GM23338 (cell line): ENCODE measurements at regions not wholly inside any gene's neighbourhood (a gene's known extent, or its start where the extent isn't known, plus 50 kb on each side); places are given as distances from the start of the nearest gene placed in this dataset.

Experiments used
- ATAC-seq: fragments of 200-7000 bp; cut with Tn5 transposase; 3 replicates; pipeline ENCODE4 v1.9.1; 2020
- DNase-seq: peaks from one replicate; pipeline ENCODE4 v3.0.0-alpha.2; 2015; ENCODE audit warnings: low spot score
- H2AFZ ChIP-seq: fragments of 200-600 bp; sonication (generic); 2 replicates; pipeline ENCODE4 v1.8.0; 2016; ENCODE audit warnings: antibody characterized with exemption, mild to moderate bottlenecking, moderate library complexity
- H3F3A ChIP-seq: fragments of 200-600 bp; sonication (generic); replicated peaks from 2 replicates; pipeline ENCODE4 v1.8.0; 2017; ENCODE audit warnings: antibody characterized with exemption, mixed run types, low read depth
- H3K27ac ChIP-seq: fragments of 200-600 bp; sonication (generic); 2 replicates; pipeline ENCODE4 v1.6.1; 2016; ENCODE audit warnings: low read depth
- H3K27me3 ChIP-seq: fragments of 200-600 bp; sonication (generic); 2 replicates; pipeline ENCODE4 v1.8.0; 2016; ENCODE audit warnings: mild to moderate bottlenecking, mixed run types, moderate library complexity; ENCODE audit not compliant: insufficient read depth
- H3K36me3 ChIP-seq: fragments of 200-600 bp; sonication (generic); 2 replicates; pipeline ENCODE4 v1.8.0; 2016; ENCODE audit warnings: mild to moderate bottlenecking; ENCODE audit not compliant: insufficient read depth
- H3K4me1 ChIP-seq: fragments of 200-600 bp; sonication (generic); 2 replicates; pipeline ENCODE4 v1.8.0; 2016; ENCODE audit warnings: mild to moderate bottlenecking, moderate library complexity; ENCODE audit not compliant: insufficient read depth
- H3K4me2 ChIP-seq: fragments of 200-600 bp; sonication (generic); 2 replicates; pipeline ENCODE4 v1.7.1; 2017; ENCODE audit warnings: mixed run types
- H3K4me3 ChIP-seq: fragments of 200-600 bp; sonication (generic); 2 replicates; pipeline ENCODE4 v1.6.1; 2016; ENCODE audit warnings: mixed run types
- H3K79me2 ChIP-seq: fragments of 200-600 bp; sonication (generic); replicated peaks from 2 replicates; pipeline ENCODE4 v1.8.0; 2017; ENCODE audit warnings: mild to moderate bottlenecking; ENCODE audit not compliant: insufficient read depth
- H3K9me2 ChIP-seq: fragments of 200-600 bp; sonication (generic); 2 replicates; pipeline ENCODE4 v1.8.0; 2017; ENCODE audit not compliant: insufficient read depth
- H4K20me1 ChIP-seq: fragments of 200-600 bp; sonication (generic); replicated peaks from 2 replicates; pipeline ENCODE4 v1.8.0; 2017; ENCODE audit warnings: mild to moderate bottlenecking; ENCODE audit not compliant: insufficient read depth
- H3K27ac Mint-ChIP-seq: 2 replicates; pipeline ENCODE4 v1.8.0; 2020; ENCODE audit warnings: inconsistent platforms, mild to moderate bottlenecking, moderate library complexity, mixed read lengths
- H3K27me3 Mint-ChIP-seq: 3 replicates; pipeline ENCODE4 v1.8.0; 2022; ENCODE audit warnings: low read depth, mild to moderate bottlenecking, moderate library complexity, mixed read lengths, inconsistent platforms; ENCODE audit not compliant: insufficient read depth, poor library complexity
- H3K36me3 Mint-ChIP-seq: 3 replicates; pipeline ENCODE4 v1.8.0; 2021; ENCODE audit warnings: low read depth, mild to moderate bottlenecking, inconsistent platforms, moderate library complexity, mixed read lengths
- H3K4me1 Mint-ChIP-seq: 3 replicates; pipeline ENCODE4 v1.8.0; 2020; ENCODE audit warnings: mild to moderate bottlenecking, inconsistent platforms, mixed read lengths
- H3K4me3 Mint-ChIP-seq: 3 replicates; pipeline ENCODE4 v1.8.0; 2021; ENCODE audit warnings: moderate library complexity, mild to moderate bottlenecking, inconsistent platforms, mixed read lengths
- H3K9me3 Mint-ChIP-seq: 3 replicates; pipeline ENCODE4 v1.8.0; 2020; ENCODE audit warnings: moderate library complexity, mild to moderate bottlenecking, inconsistent platforms, mixed read lengths
- CREB1 ChIP-seq: fragments of 250-450 bp; sonication (Bioruptor Pico); IDR thresholded peaks from 2 replicates; pipeline ENCODE4 v1.5.0; 2020; ENCODE audit warnings: low read depth, mild to moderate bottlenecking, moderate library complexity
- EZH2 ChIP-seq: fragments of 200-600 bp; sonication (generic); IDR thresholded peaks from one replicate; pipeline ENCODE4 v1.8.0; 2017; ENCODE audit warnings: antibody characterized with exemption, mild to moderate bottlenecking, low read depth; ENCODE audit not compliant: unreplicated experiment
- JUNB ChIP-seq: IDR thresholded peaks from one replicate; pipeline ENCODE4 v1.6.1; 2016; ENCODE audit warnings: antibody characterized with exemption; ENCODE audit not compliant: unreplicated experiment
- NANOG ChIP-seq: IDR thresholded peaks from 2 replicates; pipeline ENCODE4 v1.6.1; 2016; ENCODE audit warnings: antibody characterized with exemption, borderline replicate concordance
- POLR2AphosphoS5 ChIP-seq: IDR thresholded peaks from 2 replicates; pipeline ENCODE4 v1.6.1; 2016; ENCODE audit warnings: antibody characterized with exemption, low read depth
- STAT1 ChIP-seq: IDR thresholded peaks from one replicate; pipeline ENCODE4 v1.6.1; 2016; ENCODE audit warnings: antibody characterized with exemption; ENCODE audit not compliant: unreplicated experiment
- ZNF331 ChIP-seq: fragments of 250-450 bp; sonication (Bioruptor Pico); IDR thresholded peaks from 2 replicates; pipeline ENCODE4 v1.5.0; 2020; ENCODE audit warnings: low read depth, mild to moderate bottlenecking, moderate library complexity
- TF ChIP-seq, protein P1 (sequence below): IDR thresholded peaks from one replicate; pipeline ENCODE4 v1.6.1; 2018; ENCODE audit warnings: antibody characterized with exemption; ENCODE audit not compliant: unreplicated experiment
- TF ChIP-seq, protein P2 (sequence below): IDR thresholded peaks from 2 replicates; pipeline ENCODE4 v1.6.1; 2016; ENCODE audit warnings: antibody characterized with exemption
- TF ChIP-seq, protein P3 (sequence below), 2 experiments: fragments of 200-600 bp in 1 of 2; sonication (generic) in 1 of 2; conservative IDR thresholded peaks; 2 replicates each; pipeline versions ENCODE4 v1.5.1 to v1.6.1; 2016 to 2017; ENCODE audit warnings: antibody characterized with exemption in 2 of 2, low read depth in 2 of 2, mild to moderate bottlenecking in 2 of 2, moderate library complexity in 1 of 2
- TF ChIP-seq, protein P4 (sequence below): fragments of 250-450 bp; sonication (Bioruptor Pico); IDR thresholded peaks from 2 replicates; pipeline ENCODE4 v1.5.0; 2020; ENCODE audit warnings: mild to moderate bottlenecking, moderate library complexity

DNA sequence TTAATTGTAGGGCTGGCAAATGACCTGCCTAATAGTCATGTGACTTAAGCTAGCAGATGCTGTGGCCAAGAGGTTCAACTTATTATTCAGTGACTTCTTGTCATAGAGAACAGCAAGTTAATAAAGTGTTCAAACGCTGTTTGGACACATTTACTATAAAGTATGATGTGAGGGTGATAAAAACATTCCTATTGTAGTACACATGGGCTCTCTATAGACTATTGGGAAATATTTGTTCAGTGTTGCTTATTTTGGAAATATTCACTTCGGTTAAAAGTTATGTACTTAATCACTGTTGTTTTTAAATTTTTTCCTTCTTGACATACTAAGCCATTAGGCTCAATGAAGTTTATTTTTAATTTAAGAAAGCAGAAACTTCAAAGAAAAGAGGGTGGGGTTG lies 345.0 kb downstream of the NNT start:
- peaks cover 38% of the 10 kb centered on the region for H3K9me3 Mint-ChIP-seq
- ATAC-seq: no peak
- no peaks in the 10 kb centered on the region for H4K20me1 ChIP-seq
- peaks cover 7% of the 10 kb centered on the region for H3K9me2 ChIP-seq
- no peaks in the 10 kb centered on the region for H3K4me1 Mint-ChIP-seq
- H3K4me1 ChIP-seq: no peaks in the 10 kb centered on the region
- TF ChIP-seq, protein P1, sequence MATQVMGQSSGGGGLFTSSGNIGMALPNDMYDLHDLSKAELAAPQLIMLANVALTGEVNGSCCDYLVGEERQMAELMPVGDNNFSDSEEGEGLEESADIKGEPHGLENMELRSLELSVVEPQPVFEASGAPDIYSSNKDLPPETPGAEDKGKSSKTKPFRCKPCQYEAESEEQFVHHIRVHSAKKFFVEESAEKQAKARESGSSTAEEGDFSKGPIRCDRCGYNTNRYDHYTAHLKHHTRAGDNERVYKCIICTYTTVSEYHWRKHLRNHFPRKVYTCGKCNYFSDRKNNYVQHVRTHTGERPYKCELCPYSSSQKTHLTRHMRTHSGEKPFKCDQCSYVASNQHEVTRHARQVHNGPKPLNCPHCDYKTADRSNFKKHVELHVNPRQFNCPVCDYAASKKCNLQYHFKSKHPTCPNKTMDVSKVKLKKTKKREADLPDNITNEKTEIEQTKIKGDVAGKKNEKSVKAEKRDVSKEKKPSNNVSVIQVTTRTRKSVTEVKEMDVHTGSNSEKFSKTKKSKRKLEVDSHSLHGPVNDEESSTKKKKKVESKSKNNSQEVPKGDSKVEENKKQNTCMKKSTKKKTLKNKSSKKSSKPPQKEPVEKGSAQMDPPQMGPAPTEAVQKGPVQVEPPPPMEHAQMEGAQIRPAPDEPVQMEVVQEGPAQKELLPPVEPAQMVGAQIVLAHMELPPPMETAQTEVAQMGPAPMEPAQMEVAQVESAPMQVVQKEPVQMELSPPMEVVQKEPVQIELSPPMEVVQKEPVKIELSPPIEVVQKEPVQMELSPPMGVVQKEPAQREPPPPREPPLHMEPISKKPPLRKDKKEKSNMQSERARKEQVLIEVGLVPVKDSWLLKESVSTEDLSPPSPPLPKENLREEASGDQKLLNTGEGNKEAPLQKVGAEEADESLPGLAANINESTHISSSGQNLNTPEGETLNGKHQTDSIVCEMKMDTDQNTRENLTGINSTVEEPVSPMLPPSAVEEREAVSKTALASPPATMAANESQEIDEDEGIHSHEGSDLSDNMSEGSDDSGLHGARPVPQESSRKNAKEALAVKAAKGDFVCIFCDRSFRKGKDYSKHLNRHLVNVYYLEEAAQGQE: no peak
- TF ChIP-seq, protein P2, sequence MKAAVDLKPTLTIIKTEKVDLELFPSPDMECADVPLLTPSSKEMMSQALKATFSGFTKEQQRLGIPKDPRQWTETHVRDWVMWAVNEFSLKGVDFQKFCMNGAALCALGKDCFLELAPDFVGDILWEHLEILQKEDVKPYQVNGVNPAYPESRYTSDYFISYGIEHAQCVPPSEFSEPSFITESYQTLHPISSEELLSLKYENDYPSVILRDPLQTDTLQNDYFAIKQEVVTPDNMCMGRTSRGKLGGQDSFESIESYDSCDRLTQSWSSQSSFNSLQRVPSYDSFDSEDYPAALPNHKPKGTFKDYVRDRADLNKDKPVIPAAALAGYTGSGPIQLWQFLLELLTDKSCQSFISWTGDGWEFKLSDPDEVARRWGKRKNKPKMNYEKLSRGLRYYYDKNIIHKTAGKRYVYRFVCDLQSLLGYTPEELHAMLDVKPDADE: no peak
- TF ChIP-seq, protein P3, sequence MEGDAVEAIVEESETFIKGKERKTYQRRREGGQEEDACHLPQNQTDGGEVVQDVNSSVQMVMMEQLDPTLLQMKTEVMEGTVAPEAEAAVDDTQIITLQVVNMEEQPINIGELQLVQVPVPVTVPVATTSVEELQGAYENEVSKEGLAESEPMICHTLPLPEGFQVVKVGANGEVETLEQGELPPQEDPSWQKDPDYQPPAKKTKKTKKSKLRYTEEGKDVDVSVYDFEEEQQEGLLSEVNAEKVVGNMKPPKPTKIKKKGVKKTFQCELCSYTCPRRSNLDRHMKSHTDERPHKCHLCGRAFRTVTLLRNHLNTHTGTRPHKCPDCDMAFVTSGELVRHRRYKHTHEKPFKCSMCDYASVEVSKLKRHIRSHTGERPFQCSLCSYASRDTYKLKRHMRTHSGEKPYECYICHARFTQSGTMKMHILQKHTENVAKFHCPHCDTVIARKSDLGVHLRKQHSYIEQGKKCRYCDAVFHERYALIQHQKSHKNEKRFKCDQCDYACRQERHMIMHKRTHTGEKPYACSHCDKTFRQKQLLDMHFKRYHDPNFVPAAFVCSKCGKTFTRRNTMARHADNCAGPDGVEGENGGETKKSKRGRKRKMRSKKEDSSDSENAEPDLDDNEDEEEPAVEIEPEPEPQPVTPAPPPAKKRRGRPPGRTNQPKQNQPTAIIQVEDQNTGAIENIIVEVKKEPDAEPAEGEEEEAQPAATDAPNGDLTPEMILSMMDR (conservative IDR thresholded peaks at IDR 0.05; ENCODE audit: low read depth in 2 of 2): no peak
- no peak for TF ChIP-seq JUNB
- no peak for TF ChIP-seq CREB1 (CRISPR knock-in tag)
- TF ChIP-seq STAT1: no peak
- TF ChIP-seq EZH2: no peak
- no peak for TF ChIP-seq ZNF331 (CRISPR knock-in tag)
- no peak for TF ChIP-seq POLR2AphosphoS5
- TF ChIP-seq, protein P4, sequence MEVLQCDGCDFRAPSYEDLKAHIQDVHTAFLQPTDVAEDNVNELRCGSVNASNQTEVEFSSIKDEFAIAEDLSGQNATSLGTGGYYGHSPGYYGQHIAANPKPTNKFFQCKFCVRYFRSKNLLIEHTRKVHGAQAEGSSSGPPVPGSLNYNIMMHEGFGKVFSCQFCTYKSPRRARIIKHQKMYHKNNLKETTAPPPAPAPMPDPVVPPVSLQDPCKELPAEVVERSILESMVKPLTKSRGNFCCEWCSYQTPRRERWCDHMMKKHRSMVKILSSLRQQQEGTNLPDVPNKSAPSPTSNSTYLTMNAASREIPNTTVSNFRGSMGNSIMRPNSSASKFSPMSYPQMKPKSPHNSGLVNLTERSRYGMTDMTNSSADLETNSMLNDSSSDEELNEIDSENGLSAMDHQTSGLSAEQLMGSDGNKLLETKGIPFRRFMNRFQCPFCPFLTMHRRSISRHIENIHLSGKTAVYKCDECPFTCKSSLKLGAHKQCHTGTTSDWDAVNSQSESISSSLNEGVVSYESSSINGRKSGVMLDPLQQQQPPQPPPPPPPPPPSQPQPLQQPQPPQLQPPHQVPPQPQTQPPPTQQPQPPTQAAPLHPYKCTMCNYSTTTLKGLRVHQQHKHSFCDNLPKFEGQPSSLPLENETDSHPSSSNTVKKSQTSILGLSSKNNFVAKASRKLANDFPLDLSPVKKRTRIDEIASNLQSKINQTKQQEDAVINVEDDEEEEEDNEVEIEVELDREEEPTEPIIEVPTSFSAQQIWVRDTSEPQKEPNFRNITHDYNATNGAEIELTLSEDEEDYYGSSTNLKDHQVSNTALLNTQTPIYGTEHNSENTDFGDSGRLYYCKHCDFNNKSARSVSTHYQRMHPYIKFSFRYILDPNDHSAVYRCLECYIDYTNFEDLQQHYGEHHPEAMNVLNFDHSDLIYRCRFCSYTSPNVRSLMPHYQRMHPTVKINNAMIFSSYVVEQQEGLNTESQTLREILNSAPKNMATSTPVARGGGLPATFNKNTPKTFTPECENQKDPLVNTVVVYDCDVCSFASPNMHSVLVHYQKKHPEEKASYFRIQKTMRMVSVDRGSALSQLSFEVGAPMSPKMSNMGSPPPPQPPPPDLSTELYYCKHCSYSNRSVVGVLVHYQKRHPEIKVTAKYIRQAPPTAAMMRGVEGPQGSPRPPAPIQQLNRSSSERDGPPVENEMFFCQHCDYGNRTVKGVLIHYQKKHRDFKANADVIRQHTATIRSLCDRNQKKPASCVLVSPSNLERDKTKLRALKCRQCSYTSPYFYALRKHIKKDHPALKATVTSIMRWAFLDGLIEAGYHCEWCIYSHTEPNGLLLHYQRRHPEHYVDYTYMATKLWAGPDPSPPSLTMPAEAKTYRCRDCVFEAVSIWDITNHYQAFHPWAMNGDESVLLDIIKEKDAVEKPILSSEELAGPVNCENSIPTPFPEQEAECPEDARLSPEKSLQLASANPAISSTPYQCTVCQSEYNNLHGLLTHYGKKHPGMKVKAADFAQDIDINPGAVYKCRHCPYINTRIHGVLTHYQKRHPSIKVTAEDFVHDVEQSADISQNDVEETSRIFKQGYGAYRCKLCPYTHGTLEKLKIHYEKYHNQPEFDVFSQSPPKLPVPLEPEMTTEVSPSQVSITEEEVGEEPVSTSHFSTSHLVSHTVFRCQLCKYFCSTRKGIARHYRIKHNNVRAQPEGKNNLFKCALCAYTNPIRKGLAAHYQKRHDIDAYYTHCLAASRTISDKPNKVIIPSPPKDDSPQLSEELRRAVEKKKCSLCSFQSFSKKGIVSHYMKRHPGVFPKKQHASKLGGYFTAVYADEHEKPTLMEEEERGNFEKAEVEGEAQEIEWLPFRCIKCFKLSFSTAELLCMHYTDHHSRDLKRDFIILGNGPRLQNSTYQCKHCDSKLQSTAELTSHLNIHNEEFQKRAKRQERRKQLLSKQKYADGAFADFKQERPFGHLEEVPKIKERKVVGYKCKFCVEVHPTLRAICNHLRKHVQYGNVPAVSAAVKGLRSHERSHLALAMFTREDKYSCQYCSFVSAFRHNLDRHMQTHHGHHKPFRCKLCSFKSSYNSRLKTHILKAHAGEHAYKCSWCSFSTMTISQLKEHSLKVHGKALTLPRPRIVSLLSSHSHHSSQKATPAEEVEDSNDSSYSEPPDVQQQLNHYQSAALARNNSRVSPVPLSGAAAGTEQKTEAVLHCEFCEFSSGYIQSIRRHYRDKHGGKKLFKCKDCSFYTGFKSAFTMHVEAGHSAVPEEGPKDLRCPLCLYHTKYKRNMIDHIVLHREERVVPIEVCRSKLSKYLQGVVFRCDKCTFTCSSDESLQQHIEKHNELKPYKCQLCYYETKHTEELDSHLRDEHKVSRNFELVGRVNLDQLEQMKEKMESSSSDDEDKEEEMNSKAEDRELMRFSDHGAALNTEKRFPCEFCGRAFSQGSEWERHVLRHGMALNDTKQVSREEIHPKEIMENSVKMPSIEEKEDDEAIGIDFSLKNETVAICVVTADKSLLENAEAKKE (CRISPR knock-in tag): no peak
- no peak for TF ChIP-seq NANOG
- no peaks in the 10 kb centered on the region; the same call in 1 of the 2 replicates for H3K36me3 ChIP-seq
- H3K27me3 ChIP-seq: no peaks in the 10 kb centered on the region
- H3K4me3 ChIP-seq: no peak overlapping the region
- no peak overlapping the region for H3K4me2 ChIP-seq
- no peaks in the 10 kb centered on the region for H3F3A ChIP-seq
- H2AFZ ChIP-seq: no peak overlapping the region
- no peak for DNase-seq
- no peak overlapping the region for H3K27ac Mint-ChIP-seq
- H3K36me3 Mint-ChIP-seq: peaks cover 18% of the 10 kb centered on the region
- H3K79me2 ChIP-seq: no peaks in the 10 kb centered on the region
- H3K27me3 Mint-ChIP-seq: no peaks in the 10 kb centered on the region
- H3K27ac ChIP-seq: no peak overlapping the region
- no peak overlapping the region for H3K4me3 Mint-ChIP-seq
